HG03565 (cell line): ENCODE measurements at regions not wholly inside any gene's neighbourhood (a gene's known extent, or its start where the extent isn't known, plus 50 kb on each side); places are given as distances from the start of the nearest gene placed in this dataset.
"Not testable (repeated sequence)": the region's sequence is repeated elsewhere in the genome, so short reads cannot be mapped to it uniquely, and the experiment has no call there.

Experiments
- ATAC-seq: cut with Tn5 transposase; IDR thresholded peaks from one replicate; pipeline ENCODE4 v1.9.1; 2021; ENCODE audit warnings: mild to moderate bottlenecking, moderate library complexity; ENCODE audit not compliant: unreplicated experiment

DNA sequence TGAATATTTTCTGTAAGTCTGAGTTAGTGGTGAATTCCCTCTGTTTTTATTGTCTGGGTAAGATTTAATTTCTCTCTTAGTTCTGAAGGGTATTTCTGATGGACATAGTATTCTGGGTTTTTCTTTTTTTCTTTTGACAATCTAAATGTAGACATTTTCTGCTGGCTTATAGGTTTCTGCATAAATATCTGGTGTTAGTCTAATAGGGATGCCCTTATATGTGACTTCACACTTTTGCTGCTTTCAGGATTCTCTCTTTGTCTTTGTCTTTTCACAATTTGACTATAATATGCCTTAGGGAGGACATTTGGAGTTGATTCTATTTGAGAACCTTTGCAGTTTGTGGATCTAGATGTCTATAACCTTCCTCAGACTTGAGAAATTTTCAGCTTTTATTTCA, 667.2 kb downstream of the EPHA7 start:
- no peak for ATAC-seq

DNA sequence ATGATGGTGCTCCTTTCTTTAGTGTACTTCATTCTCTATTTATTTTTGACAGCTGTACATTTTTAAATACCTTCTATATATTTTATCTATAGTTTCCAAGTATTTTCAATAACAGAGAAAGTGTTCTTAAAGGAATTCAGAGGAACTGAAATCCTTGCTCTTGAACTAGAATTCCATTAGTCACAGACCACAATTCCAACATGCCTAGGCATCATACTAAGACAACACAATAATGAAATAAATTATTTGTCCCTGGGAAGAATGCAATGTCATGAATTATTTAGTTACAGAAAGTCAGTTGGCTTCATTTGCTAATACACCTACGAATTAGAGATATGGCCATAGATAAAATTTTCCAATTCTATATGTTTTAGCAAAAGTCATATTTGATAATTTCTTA, 671.2 kb downstream of the EPHA7 start:
- ATAC-seq: no peak

DNA sequence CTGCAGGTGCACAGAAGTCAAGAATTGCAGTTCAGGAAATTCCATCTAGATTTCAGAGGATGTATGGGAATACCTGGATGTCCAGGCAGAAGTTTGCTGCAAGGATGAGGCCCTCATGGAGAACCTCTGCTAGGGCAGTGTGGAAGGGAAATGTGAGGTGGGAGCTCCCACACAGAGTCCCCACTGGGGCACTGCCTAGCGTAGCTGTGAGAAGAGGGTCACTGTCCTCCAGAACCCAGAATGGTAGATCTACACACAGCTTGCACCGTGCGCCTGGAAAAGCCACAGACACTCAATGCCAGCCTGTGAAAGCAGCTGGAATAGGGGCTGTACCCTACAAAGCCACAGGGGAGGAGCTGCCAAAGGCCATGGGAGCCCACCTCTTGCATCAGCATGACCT, 681.4 kb downstream of the EPHA7 start:
- ATAC-seq: no peak

DNA sequence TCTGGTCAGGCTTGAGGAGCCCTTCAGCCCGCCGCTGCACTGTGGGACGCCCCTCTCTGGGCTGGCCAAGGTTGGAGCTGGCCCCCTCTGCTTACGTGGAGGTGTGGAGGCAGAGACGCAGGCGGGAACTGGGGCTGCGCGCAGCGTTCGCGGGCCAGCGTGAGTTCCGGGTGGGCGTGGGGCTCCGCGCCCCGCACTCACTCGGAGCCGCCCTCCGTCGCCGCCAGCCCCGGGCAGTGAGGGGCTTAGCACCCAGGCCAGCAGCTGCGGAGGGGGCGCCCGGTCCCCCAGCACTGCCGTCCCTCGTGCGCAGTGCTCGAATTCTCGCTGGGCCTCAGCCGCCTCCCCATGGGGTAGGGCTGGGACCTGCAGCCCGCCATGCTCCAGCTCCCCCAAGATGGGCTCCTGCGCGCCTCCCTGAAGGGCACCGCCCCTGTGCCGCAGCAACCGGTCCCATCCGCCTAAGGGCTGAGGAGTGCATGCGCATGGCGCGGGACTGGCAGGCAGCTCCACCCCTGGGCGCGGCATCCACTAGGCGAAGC, 695.9 kb downstream of the EPHA7 start:
- ATAC-seq: no peak

DNA sequence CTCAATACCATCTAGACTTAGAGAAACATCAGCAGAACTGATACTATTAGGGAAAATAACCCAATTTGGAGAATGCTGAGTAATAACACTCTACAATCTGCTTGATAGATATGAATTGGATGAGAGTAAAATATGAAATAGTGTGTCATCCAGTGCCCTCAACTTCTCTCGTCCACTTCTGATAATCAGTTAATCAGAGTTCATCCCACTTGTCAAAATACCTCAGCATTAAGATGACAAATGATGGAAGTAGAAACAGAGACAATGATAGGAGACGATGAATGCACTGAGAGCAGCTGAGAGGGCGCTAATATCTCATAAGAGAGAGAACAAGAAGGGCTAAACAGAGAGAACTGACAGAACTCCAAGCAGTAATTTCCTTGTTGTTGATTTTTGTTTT, 699.6 kb downstream of the EPHA7 start:
- ATAC-seq: no peak

DNA sequence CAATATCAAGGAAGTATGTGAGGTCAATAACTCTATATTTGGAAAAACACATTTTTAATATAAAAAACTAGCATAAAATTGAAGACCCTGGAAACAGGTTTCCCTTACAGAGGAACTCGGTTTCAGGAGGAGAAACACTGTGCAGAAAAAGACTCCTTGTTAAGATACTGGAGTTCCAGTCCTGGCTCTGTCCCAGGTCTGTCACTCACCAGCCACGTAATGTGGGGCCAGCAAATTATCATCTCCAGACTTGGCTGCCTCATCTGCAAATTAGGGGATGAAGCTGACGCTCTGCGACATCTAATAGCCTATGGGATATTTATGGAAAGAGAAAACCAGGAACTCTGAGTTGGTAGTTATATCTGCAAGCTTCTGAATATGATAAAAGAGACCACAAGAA, 702.7 kb downstream of the EPHA7 start:
- no peak for ATAC-seq

DNA sequence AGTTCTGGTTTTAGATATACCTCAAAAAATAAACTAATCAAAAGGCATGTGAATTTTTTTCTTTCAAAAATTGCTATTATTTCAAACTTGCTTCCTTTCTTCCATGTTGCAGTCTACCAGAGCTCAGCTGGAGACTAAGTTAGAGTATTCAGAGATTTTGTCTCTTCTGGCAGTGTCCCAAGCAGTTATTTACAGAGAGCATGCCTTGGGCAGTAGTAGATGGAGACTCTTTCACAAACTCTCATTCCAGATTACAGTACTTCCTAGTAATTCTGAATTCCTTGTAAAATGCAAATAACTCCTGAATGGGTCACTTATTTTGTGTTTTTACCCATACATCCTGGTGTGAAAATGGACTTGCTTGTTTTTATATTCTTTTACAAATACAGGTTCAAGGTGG, 703.4 kb downstream of the EPHA7 start:
- no peak for ATAC-seq

DNA sequence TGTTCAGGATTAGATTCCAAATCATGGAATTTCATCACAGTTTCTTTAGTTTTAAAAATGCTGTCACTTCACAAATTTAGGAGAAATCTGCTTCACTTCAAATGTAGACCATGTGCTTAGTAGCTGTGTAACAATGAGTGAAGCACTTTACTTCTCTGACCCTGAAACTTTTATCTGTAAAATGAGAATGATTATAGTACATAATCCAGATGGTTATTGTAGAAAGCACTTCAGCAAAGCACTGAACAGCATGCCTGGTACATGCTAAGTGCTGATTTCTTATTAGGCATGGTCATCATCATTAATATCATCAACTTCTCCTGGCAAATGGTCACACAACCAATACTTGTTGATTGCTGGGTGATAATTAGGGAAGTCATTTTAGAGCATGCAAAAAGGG, 705.0 kb downstream of the EPHA7 start:
- ATAC-seq: no peak

DNA sequence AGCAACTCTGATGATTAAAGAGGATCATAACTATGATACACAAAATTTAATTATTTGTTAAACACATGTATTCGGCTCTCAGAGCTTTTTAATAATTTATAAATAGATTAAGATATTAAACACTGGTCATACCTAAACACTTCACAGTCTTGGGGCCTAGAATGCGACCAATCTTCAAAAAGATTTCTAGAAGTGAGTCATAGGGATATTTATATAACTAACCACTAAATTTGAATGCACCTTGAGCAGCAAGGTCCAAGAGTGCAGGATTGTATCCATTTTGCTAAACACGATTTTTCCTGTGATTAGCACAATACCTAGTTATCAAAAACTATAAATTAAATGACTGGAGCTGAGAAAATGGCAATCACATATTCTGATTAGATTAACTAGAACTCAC, 709.3 kb downstream of the EPHA7 start:
- peak; percentile 93 for ATAC-seq

DNA sequence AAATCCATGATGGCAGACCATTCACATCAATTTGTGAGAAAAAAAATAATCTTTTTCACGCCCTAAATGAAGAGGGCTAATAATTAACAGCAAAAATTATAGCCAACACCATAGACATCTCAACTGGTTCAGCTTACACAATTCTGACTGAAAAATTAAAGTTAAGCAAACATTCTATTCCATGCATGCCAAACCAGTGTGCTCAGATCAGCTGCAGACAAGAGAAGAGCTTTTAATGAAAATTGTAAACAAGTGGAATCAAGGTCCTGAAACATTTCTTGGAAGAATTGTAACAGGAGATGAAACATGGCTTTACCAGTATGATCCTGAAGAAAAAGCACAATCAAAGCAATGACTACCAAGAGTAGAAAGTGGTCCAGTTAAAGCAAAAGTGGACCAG, 710.4 kb downstream of the EPHA7 start:
- no peak for ATAC-seq

DNA sequence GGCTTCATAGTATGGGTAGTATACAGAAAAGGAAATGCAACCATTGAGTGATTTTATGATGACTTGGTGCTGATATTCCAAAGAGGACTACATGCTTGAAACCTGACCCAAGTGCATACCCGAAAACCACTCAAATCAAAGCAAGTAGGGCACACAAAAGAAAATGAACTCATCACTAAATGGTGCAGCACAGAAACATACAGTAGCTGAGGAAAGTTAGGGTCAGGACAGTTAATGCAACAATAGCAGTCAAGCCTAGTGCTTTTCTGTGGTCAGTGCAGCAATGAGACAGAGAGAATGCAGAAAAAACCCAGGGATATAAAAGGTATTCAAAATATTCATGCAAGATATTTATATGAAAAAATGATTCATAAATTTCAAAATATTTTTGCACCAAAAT, 711.1 kb downstream of the EPHA7 start:
- ATAC-seq: no peak

DNA sequence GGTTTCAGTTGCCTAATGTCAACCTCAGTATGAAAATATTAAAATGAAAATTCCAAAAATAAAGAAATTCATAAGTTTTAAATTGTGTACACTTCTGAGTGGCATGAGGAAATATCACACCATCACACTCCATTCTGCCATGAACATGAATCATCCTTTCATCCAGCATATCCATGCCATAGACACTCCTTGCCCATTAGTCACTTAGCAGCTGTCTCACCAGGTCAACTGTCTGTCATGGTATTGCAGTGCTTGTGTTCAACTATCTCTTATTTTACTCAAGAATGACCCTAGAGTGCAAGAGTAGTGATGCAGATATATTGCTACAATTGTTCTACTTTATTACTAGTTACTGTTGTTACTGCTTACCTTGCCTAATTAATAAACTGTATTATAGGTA, 712.4 kb downstream of the EPHA7 start:
- ATAC-seq: no peak

DNA sequence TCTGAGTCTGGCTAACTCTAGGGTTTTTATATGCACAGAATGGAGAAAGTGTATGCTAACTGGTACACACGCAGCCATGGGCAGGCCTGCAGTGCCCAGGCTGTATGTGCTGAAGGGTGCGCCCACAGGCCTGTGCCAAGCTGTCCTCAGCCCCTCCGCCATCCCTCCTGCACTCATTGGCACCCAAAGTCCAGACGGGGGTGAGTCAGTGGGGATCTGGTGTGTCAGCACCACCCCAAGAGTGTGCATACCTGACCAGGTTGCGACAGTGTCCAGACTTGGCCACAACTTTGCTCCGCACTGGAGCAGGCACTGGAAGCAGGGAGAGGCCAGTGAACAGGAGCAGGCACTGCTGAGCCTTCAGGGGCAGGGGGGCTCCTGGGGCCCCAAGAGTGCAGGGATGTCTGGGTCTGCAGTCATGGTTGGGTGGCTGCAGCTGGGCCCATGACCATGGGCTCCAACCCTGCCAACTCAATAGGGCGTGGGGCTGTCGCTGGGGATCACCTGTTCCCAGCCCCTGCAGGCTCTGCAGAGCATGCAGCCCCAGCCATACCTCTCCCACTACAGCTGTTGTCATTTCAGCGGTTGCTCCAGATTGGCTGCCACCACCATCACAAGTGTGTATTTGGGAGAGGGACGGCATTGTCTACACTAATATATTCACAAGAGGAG, 717.8 kb downstream of the EPHA7 start:
- no peak for ATAC-seq

DNA sequence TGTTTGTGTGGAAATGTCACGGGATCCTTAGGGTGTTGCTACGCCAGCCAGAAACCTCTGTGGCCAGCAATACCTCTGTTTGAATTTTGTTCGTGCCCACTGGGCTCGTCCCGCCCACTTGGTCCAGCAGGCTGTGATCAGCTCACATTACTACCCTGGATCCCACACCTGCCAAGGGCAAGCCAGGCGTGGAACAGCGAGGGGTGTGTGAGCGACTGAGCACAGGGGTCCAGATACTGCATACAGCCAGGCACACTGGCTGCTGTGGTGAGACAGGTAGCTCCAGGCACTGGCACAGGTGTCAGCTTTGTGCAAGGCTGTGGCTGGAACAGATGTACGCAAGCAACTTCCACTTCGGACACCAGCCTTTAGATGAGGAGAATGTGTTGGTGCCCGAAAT, 718.9 kb downstream of the EPHA7 start:
- ATAC-seq: no peak

DNA sequence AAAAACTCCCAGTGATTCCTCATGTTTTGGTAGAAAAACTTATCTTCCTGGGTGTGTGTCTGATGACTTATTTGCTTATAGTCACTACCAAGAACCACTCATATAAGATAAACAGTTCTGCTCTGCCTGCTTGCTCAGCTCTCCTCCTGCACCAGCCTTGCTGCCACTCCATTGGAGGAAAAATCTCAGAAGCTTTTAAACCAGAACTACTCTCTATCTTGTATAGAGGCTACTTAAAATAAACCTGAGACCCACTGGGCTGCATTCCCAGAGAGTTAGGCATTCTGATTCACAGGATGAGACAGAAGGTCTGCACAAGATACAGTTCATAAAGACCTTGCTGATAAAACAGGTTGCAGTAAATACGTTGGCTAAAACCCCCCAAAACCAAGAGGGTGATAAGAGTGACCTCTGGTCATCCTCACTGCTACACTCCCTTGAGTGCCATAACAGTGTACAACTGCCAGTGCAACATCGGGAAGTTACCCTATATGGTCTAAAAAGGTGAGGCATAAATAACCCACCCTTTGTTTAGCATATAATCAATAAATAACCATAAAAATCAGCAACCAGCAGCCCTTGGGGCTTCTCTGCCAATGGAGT, 728.3 kb downstream of the EPHA7 start:
- ATAC-seq: no peak

DNA sequence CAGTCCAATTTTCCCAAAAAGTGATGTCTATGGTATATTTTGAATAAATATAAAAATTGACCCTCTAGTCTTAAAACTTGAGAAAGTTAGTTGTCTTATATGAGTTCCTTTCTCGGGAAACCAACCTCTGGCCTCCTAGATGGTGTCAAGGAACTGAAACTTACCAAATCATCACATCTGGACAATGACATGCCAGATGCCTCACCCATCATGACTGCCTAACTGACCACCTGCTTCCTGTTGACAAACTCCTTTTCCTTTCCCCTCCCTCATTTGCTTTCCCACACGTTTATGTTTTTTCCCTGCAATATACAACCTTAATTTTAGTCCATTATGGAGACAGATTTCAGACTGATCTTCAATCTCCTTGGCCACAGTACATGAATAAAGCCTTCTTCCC, 731.0 kb downstream of the EPHA7 start:
- peak; percentile 41 for ATAC-seq

DNA sequence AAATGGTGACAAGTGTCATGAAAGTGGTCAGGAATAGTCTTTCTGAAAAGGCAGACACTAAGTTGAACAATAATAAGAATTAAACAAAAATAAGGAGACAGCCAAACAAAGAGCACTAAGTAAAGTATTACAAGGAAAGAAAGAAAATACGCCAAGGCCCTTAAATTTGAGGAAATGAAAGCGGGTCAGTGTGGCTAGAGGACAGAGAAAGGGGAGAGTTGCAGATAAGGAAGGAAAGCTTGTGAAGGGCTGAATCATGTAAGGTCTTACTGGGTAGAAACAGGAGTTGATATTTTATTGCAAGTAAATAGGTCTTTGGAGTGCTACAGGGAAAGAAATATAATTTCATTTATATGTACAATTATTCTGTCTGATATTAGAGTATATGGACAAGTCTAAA, 732.1 kb downstream of the EPHA7 start:
- ATAC-seq: no peak

DNA sequence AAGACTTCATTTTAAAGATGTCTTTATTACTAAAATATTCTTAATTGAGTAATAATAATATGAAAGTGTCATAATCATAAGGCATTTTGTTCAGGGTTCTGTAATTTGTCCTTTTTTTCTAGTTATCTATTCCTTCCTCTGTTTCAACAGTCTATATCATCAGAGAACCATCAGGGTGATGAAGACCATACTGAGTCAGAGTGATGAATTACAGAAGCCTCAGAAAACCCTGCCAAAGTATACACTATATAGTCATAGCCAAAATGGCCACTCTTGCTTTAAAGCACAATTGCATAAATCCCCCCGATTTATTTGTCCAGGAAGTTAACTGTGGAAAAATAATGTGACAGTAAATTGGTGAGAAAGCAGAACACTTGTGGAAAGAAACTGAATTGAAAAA, 735.0 kb downstream of the EPHA7 start:
- no peak for ATAC-seq

DNA sequence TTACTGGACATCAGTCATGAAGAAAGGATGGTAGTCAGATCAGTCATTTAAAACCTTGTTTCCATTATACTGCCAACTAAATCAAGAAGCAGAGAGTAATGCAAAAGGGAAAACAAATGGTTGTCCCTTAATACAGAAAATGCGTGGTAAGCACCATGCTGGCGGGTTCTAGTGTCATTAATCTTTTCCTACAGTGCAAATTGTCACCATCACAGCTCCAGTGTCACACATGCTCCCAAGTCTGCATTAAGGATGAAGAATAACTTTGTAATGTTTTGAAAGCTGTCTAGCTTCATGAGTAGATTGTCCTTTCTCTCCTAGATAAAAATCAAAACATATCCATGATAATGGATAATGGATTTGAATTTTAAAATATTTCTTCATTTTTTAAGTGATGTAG, 735.6 kb downstream of the EPHA7 start:
- ATAC-seq: no peak

DNA sequence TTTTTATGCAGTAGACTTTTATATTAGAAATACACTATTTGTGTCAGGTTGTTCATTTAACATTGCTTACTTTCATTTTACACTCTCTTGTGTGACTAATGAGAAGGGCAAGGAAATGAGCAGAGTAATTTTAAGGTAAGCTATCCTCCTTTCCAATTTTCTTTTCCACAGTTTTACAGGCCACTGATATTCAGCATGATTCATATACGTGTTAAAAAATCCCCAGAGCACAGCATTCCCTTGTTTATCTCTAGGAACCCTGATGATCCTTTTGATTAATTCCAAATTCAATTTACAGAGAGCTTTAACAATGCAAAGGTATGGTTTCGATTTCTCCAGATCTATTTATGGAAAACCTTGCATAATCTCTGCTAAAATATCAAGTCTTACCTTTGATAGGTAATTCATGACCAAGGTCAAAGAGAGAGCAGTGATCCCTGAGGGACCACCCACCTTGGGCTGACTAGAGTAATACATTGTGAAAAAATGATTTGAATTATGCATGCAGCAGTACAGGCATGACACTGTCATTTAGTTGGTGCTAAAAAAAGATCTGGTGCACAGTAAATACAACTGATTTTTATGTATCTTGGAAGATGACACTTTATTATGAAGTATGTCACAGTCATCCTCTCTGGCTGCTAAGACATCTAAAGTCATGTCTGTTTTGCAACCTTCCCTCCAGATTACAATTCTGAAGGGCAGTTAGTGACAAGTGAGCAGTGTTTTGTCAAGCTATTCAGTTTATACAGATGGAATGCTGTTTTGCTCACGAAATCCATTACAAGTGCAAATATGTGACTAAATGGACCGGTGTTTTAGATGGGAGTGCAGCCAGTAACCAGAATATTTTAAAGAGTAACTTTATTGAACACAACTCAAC, 736.6 kb downstream of the EPHA7 start:
- ATAC-seq: no peak

DNA sequence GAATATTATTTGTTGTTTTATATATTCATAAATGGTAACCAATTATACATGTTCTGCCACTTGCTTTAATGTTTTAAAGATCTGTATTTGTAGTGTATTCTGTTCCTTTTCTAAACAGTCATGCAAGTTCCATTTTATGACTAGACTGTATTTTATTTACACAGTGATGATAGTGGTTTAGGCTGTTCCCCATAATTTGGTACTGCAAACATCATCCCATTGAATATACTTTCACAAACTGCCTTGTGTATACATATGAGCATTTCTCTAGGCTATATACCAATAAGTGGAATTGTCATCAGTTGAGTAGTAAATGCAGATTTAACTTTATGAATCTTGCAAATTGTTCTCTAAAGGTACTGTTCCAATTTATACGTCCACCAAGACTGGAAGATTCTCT, 738.0 kb downstream of the EPHA7 start:
- no peak for ATAC-seq

DNA sequence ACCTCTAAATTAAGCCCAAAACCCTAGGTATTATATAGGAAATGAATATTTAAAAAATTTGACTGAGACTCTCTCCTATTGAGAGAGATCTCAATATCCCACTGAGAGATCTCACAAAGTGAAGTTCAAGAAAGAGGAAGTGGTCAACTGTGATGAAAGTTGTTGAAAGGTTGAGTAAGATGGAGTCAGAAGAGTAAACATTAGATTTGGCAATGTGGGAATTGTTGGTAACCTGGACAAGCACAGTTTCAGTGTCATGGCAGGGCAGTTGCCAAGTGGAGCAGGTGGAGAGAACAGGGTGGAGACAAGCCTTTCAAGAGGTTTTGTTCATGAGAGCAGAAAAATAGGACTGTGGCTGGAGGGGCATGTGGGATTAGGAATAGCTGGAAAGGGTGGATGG, 747.9 kb downstream of the EPHA7 start:
- not testable (repeated sequence) for ATAC-seq
